Tibial nerve (tissue), 4 donors: ENCODE measurements at regions not wholly inside any gene's neighbourhood (a gene's known extent, or its start where the extent isn't known, plus 50 kb on each side); places are given as distances from the start of the nearest gene placed in this dataset.

Experiments
- DNase-seq, 2 donors: peaks; one replicate each; pipeline ENCODE4 v3.0.0-alpha.2; 2019; ENCODE audit warnings: low spot score in 2 of 2
- H3K27ac ChIP-seq, 4 donors: fragments of 200-600 bp; sonication (generic) in 3 of 4; one replicate each; pipeline ENCODE4 v1.5.1; 2017 to 2019; ENCODE audit warnings: mild to moderate bottlenecking in 1 of 4
- H3K27me3 ChIP-seq, 2 donors: fragments of 200-600 bp; sonication (generic) in 1 of 2; one replicate each; pipeline versions ENCODE4 v1.5.1 to v1.6.0; 2017 to 2019
- H3K36me3 ChIP-seq, 3 donors: fragments of 200-600 bp; sonication (generic); one replicate each; pipeline ENCODE4 v1.5.1; 2018 to 2019
- H3K4me1 ChIP-seq, 4 donors: fragments of 200-600 bp; sonication (generic) in 3 of 4; one replicate each; pipeline ENCODE4 v1.5.1; 2017 to 2019
- H3K4me3 ChIP-seq, 4 donors: fragments of 200-600 bp; sonication (generic) in 3 of 4; one replicate each; pipeline ENCODE4 v1.5.1; 2017 to 2019; ENCODE audit warnings: mild to moderate bottlenecking in 1 of 4, moderate library complexity in 1 of 4
- H3K9me3 ChIP-seq, 4 donors: fragments of 200-600 bp; sonication (generic) in 3 of 4; one replicate each; pipeline ENCODE4 v1.5.1; 2017 to 2019
- CTCF ChIP-seq, 5 experiments: fragments of 200-600 bp in 3 of 5; fragments of 450-650 bp in 2 of 5; sonication (generic) in 3 of 5; IDR thresholded peaks; one replicate each; pipeline ENCODE4 v1.5.1; 2016 to 2019; ENCODE audit warnings: antibody characterized with exemption in 5 of 5, mild to moderate bottlenecking in 3 of 5, moderate library complexity in 2 of 5
- EP300 ChIP-seq, 2 donors: sonication (generic); formaldehyde crosslinking; IDR thresholded peaks; one replicate each; pipeline ENCODE4 v1.6.1; 2017; ENCODE audit warnings: antibody characterized with exemption in 2 of 2, mild to moderate bottlenecking in 1 of 2
- POLR2A ChIP-seq, 2 donors: fragments of 450-650 bp; IDR thresholded peaks; one replicate each; pipeline ENCODE4 v1.6.1; 2017; ENCODE audit warnings: antibody characterized with exemption in 2 of 2, mild to moderate bottlenecking in 2 of 2, moderate library complexity in 2 of 2
- WGBS, 2 donors: methylation state at CpG; one replicate each; pipeline ENCODE4 v1.1.5; 2018; 5-methylcytosine and 5-hydroxymethylcytosine counted together

- Histone ChIP-seq H3K27ac (no peak overlapping the region), H3K36me3 (no peaks in the 10 kb centered on the region), H3K4me3 (no peak overlapping the region), H3K4me1 (no peaks in the 10 kb centered on the region), H3K27me3 (no peaks in the 10 kb centered on the region), H3K9me3 (peaks cover 0 to 4% (median 0%) of the 10 kb centered on the region in 4 donors)
- no peak for DNase-seq
- WGBS, 2 donors = 83 to 97% methylated on average over 1 of the region's 1 CpG
- no peak for TF ChIP-seq CTCF (IDR thresholded peaks at IDR 0.05)
Measured at GRCh38 chr13:106132216-106132615, 403.2 kb downstream of the EFNB2 start.

DNA sequence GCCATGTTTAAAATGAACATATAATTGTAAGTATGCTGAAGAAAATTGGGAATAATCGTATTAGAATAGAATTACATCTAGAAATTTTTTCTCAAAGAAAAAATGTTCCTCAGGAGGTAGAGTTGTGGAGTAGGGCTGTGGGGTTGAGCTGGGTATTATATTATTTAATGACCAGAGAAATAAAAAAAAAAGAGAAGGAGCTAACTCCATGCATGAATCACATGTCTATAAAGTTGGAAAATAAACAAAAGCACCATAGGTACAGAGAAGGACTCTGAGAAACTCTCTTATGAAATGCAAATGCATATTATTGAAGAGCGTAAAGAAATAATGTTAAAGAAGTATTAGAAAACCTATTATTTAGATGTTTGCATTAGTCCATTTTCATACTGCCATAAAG, 405.5 kb downstream of the EFNB2 start:
- WGBS, 2 donors = 49% methylated on average over 2 of the region's 2 CpGs
- no peak overlapping the region for H3K27ac ChIP-seq
- H3K4me1 ChIP-seq = no peaks in the 10 kb centered on the region
- DNase-seq = no peak
- H3K4me3 ChIP-seq = no peak overlapping the region
- TF ChIP-seq POLR2A (IDR thresholded peaks at IDR 0.05) = no peak
- TF ChIP-seq CTCF (IDR thresholded peaks at IDR 0.05) = no peak
- no peak for TF ChIP-seq EP300 (IDR thresholded peaks at IDR 0.05)
- no peaks in the 10 kb centered on the region for H3K36me3 ChIP-seq
- H3K9me3 ChIP-seq = peaks cover 0 to 4% (median 0%) of the 10 kb centered on the region in 4 donors
- H3K27me3 ChIP-seq = no peaks in the 10 kb centered on the region

DNA sequence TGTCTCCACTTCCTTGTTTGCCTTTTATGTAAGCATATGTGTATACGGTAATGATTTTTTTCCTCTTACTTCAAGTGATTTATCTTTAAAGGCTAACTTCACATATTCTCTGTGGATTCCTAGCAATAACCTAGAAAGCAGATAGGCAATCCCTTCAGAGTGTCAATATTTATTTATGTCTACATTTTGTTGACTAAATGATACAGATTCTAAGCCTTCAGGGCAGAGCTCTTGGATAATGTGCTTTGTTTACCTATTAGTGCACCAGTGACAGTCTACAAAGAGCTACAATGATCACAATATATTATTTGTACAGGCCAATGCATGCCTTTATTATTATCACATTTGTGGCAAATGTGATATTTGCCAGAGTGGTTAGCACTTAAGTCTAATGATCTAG, 406.2 kb downstream of the EFNB2 start:
- DNase-seq = no peak
- H3K27me3 ChIP-seq = no peaks in the 10 kb centered on the region
- WGBS, 2 donors = 83 to 88% methylated on average over 1 of the region's 1 CpG
- H3K27ac ChIP-seq = no peak overlapping the region
- TF ChIP-seq CTCF (IDR thresholded peaks at IDR 0.05) (no peak), POLR2A (IDR thresholded peaks at IDR 0.05) (no peak), EP300 (IDR thresholded peaks at IDR 0.05) (no peak)
- H3K4me1 ChIP-seq = no peaks in the 10 kb centered on the region
- peaks cover 0 to 4% (median 0%) of the 10 kb centered on the region in 4 donors for H3K9me3 ChIP-seq
- no peak overlapping the region for H3K4me3 ChIP-seq
- H3K36me3 ChIP-seq = no peaks in the 10 kb centered on the region

GRCh38 chr13:106122234-106122633, 413.2 kb downstream of the EFNB2 start:
- Histone ChIP-seq H3K9me3 (no peaks in the 10 kb centered on the region), H3K27me3 (no peaks in the 10 kb centered on the region), H3K4me1 (no peaks in the 10 kb centered on the region), H3K36me3 (no peaks in the 10 kb centered on the region), H3K4me3 (no peak overlapping the region), H3K27ac (no peak overlapping the region)
- DNase-seq = no peak
- TF ChIP-seq POLR2A (IDR thresholded peaks at IDR 0.05) = no peak
- TF ChIP-seq EP300 (IDR thresholded peaks at IDR 0.05) = no peak
- TF ChIP-seq CTCF (IDR thresholded peaks at IDR 0.05) = no peak
- 91 to 96% methylated on average over 4 of the region's 4 CpGs for WGBS, 2 donors

DNA sequence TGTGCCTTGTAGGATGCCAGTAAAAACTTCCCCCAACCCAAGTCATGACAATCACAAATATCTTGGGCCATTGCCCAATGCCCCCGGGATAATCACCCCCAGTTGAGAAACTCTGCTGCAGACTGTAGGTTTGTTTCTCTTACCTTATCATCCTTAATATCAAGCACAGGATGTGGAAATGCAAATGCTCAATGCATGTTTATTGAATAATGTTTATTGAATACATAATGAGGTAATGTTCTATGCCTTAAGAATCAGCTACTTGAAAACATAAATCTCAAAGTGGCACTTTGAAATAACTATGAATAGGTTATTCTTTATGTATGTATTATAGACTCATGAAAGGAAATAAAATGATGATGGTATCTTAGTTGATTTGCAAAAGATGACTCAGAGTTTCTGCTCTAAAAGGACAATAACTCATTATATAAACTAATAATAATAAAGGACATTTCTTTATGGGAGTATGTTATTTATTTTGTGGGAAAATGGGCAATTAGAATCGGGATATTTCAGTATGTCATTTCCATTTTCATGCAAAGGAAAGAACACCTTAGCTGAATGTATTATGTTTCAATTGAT, 414.2 kb downstream of the EFNB2 start:
- no peak for DNase-seq
- no peak for TF ChIP-seq POLR2A (IDR thresholded peaks at IDR 0.05)
- TF ChIP-seq EP300 (IDR thresholded peaks at IDR 0.05) = no peak
- TF ChIP-seq CTCF (IDR thresholded peaks at IDR 0.05) = no peak
- Histone ChIP-seq H3K36me3 (no peaks in the 10 kb centered on the region), H3K4me3 (no peak overlapping the region), H3K4me1 (no peaks in the 10 kb centered on the region), H3K9me3 (no peaks in the 10 kb centered on the region), H3K27ac (no peak overlapping the region), H3K27me3 (no peaks in the 10 kb centered on the region)
- WGBS, 2 donors = 39 to 55% methylated on average over 2 of the region's 2 CpGs
